GM19468 (cell line): ENCODE measurements at regions not wholly inside any gene's neighbourhood (a gene's known extent, or its start where the extent isn't known, plus 50 kb on each side); places are given as distances from the start of the nearest gene placed in this dataset.

ENCODE experiments used
- ATAC-seq: cut with Tn5 transposase; IDR thresholded peaks from one replicate; pipeline ENCODE4 v1.9.1; 2021; ENCODE audit warnings: mild to moderate bottlenecking, moderate library complexity, moderate number of reproducible peaks; ENCODE audit not compliant: unreplicated experiment; ENCODE audit errors: extremely low read depth

DNA sequence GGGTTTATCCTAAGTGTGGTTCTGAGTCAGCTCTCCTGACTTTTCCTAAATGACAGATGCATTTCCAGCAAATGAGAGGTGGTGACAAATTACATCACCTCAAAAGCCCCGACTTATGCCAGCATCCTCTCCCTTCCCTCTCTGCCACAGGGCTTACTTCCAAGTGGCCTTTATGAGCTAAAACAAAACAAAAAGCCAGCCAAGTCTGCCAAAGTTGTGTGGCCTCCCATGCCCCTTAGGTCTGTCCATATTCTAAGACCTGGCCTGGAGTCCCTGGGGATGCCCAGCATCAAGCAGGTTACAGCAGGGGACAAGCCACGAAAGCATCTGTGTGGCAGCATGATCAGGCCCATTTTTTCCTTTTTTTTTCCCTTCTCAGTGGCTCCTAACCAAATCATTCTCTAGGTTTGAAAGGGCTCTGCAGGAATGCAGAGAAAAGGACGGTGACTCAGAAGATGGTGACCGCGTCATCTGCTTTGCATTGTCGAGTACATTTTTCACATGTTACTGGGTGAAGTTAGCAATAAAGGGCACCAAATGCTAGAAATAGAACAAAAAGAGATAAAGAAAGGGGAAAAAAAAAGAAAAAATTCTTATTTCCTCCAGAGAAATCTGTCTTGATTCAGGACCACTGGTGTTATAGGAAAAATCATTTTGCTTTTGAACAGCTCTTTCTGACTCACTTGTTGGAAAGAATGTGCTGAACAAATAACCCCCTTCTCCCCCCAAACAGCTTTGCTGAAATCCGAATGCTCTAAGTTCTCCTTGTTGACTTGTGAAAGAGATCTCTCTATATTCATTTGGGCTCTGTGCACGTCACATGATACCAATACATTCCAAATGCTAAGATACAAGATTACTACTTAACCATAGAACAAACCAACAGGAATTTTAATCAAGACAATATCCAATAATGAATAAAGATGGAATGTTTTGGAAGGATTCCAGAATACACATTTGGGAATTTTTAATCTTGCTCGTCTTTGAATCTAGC is 178.7 kb downstream of the EN1 start:
- no peak for ATAC-seq

GRCh38 chr2:118667964-118668363 is 179.5 kb downstream of the EN1 start:
- no peak for ATAC-seq

DNA sequence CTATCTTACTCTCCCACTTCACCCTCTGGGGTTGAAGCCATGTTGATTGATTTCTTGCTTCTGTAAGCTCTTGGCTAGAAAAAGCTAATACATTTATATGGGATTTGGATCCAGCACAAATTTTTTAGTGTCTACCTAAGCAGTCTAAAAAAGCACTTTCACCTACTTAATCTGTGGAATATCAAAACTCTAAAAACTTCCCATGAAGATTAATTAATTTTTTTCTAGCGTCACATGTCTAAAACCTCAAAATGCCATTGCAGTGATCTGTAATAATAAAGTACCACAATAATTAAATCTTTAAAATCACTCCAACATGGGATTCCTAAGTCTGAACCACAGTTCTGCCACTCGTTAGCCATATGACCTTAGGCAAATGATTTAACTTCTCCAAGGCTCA is 180.1 kb downstream of the EN1 start:
- no peak for ATAC-seq

- ATAC-seq: no peak
These were observed 181.5 kb downstream of the EN1 start for GRCh38 chr2:118665784-118666529.

DNA sequence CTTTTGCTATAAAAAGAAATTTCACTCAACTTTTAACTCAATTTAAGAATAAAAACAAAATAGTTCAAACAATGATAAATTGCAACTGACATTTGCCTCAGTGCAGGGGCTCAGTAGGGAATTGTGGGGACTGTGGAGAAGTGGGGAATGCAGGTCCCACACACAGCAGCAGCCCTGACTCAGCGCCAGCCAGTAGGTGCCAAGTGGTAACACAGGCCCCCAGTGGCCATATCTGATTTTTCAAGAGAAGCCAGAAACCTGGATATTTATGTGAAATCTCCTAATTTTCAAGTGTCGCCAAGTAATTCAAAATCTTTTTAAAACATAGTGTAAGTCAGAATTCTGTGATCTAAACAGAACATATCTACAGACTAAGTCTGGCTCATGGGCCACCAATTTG is 186.3 kb downstream of the EN1 start:
- ATAC-seq: no peak

GRCh38 chr2:118658596-118659198 is 188.8 kb downstream of the EN1 start:
- no peak for ATAC-seq

- ATAC-seq: no peak
These were observed 190.0 kb downstream of the EN1 start for GRCh38 chr2:118657466-118657865.

DNA sequence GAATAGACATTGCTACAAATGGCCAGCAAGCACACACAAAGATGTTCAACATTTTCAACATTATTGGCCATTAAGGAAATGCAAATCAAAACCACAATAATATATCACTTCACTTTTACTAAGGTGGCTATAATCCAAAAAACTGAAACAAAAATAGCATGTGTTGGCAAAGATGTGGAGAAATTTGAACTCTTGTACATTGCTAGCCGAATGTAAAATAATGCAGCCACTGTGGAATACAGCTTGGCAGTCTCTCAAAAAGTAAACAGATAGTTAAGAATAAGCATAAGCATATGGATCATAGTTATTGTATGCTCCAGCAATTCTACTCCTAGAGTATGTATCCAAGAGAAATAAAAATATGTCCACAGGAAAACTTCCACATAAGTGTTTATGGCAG is 192.5 kb downstream of the EN1 start:
- no peak for ATAC-seq

DNA sequence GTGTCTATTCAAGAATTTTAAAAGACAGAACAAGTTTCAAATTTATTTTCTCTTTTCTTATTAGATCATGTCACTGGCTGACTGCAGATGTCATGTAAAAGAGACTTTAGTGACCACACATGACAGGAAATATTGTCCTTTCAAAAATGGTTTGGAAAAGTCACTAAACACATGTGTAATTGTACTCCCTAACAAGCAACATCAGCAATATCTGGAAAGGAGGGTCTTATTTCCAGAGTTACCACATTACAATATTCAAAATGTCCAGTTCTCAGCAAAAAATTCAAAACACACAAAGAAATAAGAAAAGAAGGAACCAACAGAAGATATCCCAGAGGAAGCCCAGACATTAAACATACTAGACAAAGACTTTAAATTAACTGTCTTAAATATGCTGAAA is 197.1 kb downstream of the EN1 start:
- ATAC-seq: no peak

- ATAC-seq: no peak
These were observed 201.6 kb downstream of the EN1 start for GRCh38 chr2:118645876-118646275.

GRCh38 chr2:118644190-118644589 is 203.3 kb downstream of the EN1 start:
- no peak for ATAC-seq

DNA sequence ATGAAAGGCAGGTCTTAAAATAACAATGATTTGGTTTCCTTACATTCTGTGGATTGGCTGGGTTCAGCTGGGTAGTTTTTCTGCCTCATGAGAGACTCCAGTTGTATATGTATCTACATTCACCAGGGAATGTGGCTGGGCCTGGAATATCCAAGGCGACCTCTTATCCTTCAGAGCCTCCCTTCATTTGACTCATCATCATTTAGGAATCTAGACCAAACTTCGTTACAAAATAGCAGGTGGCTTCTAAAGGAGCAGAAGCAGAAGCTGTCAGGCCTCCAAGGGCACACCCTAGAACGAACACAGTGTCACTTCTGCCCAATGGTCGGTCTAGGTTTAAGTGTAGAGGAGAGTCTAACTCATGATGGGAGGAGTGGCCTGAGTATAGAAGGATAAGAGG is 204.2 kb downstream of the EN1 start:
- no peak for ATAC-seq

DNA sequence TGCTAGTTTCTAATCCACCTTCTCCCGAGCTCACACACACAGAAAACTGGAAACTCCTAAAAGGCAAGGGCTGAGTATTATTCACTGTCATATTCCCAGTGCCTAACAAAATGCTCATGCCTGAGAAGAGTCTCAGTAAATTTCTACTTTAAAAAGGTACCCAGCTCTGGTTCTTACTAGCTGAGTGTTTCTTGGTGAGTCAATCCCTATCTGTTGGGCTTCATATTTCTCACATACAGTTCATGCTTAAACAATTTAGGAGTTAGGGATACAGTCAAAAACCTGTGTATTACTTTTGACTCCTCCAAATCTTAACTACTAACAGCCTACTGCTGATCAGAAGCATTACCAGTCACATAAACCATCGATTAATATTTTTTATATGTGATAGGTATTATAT is 204.9 kb downstream of the EN1 start:
- no peak for ATAC-seq

- ATAC-seq: no peak
These were observed 205.7 kb downstream of the EN1 start for GRCh38 chr2:118641711-118642110.

GRCh38 chr2:118639371-118639770 is 208.1 kb downstream of the EN1 start:
- no peak for ATAC-seq

- ATAC-seq: no peak
These were observed 209.0 kb downstream of the EN1 start for GRCh38 chr2:118638453-118638852.

DNA sequence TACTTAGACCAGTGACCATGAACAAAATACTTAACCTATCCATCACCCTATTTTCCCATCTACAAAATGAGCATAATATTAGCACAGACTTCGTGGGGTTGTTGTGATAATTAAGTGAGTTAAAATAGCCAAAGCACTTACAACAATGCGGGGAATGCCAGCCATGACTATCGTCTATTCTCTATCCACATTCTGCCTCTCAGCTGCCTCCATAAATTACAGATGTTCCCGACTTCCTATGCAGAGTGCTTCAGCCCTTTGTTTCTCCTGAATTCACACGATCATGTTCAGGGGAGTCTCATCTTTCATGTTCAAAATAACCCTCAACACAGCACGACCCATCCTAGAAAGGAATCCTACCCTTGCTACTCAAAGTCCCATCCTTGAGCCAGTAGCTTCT is 211.6 kb downstream of the EN1 start:
- ATAC-seq: no peak

GRCh38 chr2:118634876-118635275 is 212.6 kb downstream of the EN1 start:
- ATAC-seq: no peak

- ATAC-seq: no peak
These were observed 214.0 kb downstream of the EN1 start for GRCh38 chr2:118633371-118634018.

DNA sequence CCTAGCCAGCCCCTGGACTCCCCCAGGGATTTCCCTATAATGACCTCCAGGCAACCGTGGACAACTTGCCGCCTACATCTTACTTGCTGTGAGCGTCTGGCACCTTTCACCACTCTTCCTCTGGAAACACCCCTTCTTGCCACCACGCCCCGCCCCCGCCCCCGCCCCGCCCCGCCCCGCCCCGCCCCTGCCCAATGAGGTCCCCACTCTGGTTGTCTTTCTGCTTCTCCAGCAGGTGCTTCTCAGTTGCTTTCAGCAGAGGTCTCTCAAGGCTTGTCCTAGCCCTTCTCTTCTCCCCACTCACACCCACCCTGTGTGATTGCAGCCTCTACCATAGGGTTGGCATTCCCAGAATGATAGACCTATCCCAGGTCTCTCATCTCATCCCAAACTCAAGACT is 214.5 kb downstream of the EN1 start:
- no peak for ATAC-seq
